Ishikawa (cell line): ENCODE measurements at regions not wholly inside any gene's neighbourhood (a gene's known extent, or its start where the extent isn't known, plus 50 kb on each side); places are given as distances from the start of the nearest gene placed in this dataset.

Experiments
- EGR1 ChIP-seq: IDR thresholded peaks from 2 replicates; pipeline ENCODE4 v1.6.1; 2012
- RAD21 ChIP-seq: IDR thresholded peaks from 2 replicates; pipeline ENCODE4 v1.6.1; 2012; ENCODE audit warnings: low read depth

- TF ChIP-seq EGR1, result no peak
- no peak for TF ChIP-seq RAD21
Observed at GRCh38 chr7:17651863-17652385, 288.4 kb downstream of the SNX13 start.
